HG03575 (cell line): ENCODE measurements at regions not wholly inside any gene's neighbourhood (a gene's known extent, or its start where the extent isn't known, plus 50 kb on each side); places are given as distances from the start of the nearest gene placed in this dataset.
A peak's percentile ranks its signal among the peaks of the same experiment; 100 is the strongest.
"Not testable (repeated sequence)": the region's sequence is repeated elsewhere in the genome, so short reads cannot be mapped to it uniquely, and the experiment has no call there.

Experiments used
- ATAC-seq: cut with Tn5 transposase; IDR thresholded peaks from one replicate; pipeline ENCODE4 v1.9.1; 2021; ENCODE audit not compliant: unreplicated experiment, insufficient number of reproducible peaks, low FRiP score; ENCODE audit errors: extremely low read depth

GRCh38 chr5:163024936-163025335, 412.5 kb upstream of the CCNG1 start:
- ATAC-seq = no peak

DNA sequence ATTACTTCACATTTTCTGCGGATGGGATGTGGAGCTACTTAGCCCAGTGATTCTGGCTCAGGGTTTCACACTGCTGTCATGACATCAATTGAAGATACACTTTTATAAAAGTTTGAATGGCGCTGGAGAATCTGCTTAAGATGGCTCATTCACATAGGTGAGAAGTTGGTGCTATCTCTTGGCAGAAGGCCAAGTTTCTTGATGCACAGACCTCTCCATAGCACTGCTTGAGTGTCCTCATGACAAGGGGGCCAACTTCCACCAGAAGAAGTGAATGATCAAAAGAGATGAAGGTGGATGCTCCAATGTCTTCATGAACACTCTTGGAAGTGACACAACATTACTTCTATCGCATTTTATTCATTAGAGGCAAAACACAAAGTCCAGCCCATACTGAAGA, 403.7 kb upstream of the CCNG1 start:
- ATAC-seq = no peak

DNA sequence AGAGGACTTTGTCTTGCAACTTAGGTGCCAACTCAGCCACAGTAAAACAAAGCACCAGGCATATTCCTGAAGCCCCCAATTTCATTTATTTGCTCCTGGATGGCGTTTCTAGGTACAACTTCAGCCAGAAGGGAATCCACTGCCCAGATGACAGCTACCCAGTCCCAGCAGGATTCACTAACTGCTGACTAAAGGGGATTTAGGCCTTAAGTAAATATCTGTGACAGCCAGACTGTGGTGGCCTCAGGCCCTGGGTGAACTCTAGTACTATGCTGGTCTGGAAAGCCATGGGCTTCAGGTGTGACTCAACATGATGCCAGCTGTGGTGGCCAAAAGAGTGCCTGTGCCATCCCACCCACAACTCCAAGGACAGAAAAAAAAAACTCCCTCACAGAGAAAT, 396.1 kb upstream of the CCNG1 start:
- no peak for ATAC-seq

DNA sequence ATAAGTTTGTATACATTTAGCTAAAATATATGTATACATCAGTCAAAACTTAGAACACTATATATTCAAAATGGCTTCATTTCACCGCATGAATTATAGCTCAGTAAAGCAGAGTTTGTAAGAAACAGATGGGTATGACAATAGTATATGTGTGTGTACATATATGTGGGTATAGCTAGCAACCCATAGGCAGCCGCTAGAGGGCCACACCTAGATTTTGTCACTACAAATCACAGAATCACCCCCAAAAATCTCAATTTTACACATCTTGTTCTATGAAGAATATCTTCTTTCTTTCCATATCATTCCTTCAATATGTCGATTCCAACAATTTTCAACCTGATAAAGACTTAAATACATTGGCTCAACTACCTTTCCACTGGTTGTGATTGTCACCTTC, 357.8 kb upstream of the CCNG1 start:
- ATAC-seq = no peak

GRCh38 chr5:163089230-163089629, 348.2 kb upstream of the CCNG1 start:
- no peak for ATAC-seq

DNA sequence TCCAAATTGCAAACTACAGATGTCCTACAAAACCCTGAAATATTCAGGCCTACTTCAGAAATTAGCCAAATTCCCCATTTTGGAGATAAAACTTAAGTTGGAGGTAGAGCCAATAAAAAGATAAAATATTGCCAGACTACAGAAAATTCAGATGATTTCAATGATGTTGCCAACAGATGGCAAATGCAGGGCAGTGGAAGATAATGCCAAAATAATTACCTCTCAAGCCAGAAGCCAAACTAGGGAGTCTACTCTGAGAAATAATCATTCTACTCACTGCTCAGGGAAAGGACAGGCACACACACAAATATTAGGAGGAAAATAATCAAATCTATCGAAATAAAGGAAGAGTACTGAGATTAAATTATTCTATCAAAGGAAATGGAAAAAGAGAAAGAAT, 347.5 kb upstream of the CCNG1 start:
- no peak for ATAC-seq

DNA sequence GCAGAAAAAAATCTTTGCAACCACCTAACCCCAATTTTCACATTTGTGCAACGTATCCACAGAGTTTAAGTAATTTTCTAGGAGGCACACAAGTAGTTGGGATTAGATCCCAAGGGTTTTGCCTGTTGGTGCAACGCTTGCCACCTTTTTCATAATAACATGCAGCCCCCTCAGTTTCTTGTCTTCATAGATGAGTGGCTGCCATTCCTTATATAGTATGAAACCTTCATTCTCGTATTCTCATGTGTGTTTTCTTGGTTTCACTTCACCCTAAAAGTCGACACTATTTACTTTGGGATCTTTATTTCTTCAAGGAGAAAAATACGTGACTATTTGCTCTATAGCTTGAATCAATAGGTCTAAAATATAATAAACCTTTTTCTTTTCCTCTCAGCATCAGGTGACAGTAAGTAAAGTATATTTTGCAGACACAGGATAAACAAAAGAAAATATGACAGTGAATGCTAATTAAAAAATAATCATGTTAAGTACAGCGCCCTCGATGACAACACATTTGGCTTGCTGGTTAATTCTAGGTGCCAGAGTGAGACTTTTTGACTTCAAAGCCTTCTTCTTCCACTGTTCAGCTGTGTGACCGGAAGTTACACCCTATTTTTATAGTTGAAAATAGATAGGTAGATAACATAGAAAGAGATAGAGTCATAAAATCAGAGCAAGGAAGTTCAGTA, 342.8 kb upstream of the CCNG1 start:
- peak; percentile 87 for ATAC-seq

DNA sequence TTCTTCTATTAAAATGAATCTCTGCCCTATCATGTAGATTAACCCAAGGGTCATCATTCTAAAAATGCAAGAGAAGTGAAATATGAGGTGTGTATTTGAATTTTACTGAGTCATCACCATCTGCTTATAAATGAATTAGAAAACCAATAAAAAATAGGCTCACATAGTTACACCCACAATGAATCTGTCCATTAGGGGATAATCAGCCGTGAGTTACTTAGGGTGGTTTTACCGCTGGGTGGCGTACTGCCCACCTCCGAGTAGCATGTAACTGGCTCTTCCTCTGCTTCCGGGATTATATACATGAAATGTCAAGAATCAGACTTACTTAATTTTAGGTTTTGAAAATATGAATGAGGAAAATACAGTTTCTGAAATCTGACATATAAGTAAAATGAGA, 332.9 kb upstream of the CCNG1 start:
- ATAC-seq = no peak

DNA sequence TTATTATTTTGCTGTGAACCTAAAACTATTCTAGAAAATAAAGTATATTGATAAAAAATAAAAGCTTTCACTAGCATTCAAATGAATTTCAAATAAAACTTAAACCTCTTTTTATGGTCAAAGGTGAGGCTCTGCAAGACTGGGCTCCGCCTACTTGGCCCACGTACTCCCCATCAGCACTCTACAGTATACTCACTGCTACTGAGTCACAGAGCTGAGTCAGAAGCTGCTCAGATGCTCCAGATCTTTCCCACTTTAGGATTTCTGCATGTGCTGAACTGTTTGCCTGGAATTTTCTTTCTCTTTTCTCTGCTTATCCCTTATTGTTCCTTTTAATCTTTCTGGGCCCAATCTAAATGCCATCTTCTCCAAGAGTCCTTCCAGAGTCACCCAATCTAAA, 331.9 kb upstream of the CCNG1 start:
- ATAC-seq = no peak

DNA sequence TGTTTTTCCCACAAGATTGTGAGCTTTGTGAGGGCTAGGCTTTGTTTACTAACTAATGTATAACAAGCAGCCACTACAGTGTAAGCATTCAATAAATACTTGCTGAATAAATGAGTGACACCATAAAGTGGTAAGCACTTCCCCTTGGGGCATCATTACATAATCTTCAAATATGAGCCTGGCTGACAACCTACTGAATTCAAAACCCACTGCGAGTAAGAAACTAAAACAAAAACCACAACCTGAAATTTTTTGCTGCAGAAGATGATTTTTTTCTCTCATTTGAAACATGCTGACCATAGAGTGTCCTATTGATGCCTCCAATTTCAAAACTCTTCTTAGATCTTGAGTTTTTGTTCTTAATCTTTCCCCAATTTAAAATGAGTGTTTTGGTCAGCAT, 331.3 kb upstream of the CCNG1 start:
- no peak for ATAC-seq

- ATAC-seq = no peak
These were observed 329.0 kb upstream of the CCNG1 start for GRCh38 chr5:163108351-163108750.

DNA sequence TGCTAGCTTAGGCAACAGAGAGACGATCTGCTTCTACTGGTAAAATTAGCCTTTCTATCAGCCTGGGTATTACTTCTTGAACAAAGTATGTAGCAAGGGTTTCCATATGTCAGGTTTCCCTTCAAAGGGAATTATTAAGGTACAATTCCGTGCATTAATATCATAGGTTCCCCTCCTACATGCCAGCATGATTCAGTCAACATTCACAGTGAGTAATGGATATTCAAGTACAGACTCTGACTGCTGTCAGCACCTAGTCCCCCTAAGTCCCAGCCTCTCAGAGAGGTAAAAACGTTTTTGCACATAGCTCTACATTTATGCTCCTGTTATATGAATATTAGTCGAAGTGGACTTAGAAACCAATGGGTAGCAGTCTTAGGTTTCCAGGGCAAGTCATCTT, 322.4 kb upstream of the CCNG1 start:
- no peak for ATAC-seq

- not testable (repeated sequence) for ATAC-seq
These were observed 320.8 kb upstream of the CCNG1 start for GRCh38 chr5:163116618-163117017.

- no peak for ATAC-seq
These were observed 303.3 kb upstream of the CCNG1 start for GRCh38 chr5:163134061-163134460.

DNA sequence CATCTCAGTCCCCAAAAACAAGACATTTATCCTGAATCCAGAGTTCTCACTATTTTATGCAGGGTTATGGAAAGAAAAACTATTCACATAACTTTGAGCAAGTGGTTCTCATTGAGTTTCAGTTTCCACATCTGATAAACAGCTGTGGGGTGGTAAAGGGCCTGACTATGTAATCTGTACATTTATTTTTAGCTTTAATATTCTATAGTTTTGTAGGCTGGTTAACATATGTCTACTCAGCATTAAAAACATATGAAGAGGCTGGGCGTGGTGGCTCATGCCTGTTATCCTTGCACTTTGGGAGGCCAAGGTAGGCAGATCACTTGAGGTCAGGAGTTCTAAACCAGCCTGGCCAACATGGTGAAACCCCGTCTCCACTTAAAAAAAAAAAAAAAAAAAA, 301.5 kb upstream of the CCNG1 start:
- ATAC-seq = no peak

DNA sequence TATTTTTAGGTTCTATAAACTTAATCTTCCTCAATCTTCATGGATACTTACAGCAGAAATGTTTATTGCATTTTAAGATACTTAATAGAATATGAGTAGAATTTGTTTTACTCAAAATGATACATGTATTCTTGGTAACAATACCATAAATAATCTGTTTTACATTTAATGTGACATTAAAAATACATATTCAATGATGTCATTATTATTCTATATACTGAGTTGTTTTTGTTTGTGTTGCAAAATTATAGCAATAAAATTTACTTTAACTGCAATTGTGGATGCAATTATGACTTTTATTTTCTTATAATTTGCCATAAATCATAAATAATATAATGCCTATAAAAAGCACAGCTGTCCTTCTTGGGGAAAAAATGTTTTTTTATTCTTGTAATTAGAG, 275.9 kb upstream of the CCNG1 start:
- no peak for ATAC-seq

DNA sequence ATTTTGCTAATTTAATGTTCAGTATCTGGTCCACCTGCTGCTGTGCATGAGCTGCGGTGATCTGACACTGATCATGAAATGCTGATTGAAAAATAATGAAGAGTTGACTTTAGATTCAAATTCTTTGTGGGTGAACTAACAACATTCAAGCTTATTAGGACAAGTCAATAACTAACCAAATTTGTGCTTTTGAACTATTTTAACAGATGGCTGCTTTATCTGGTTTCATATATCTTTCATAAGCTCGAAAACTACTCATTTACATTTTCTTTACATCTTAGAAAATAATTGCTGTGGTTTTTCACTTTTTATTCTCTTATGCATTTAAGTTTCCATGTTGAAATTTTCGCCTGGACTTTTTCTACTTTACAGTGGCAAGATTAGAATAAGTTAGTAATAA, 274.8 kb upstream of the CCNG1 start:
- ATAC-seq = no peak

DNA sequence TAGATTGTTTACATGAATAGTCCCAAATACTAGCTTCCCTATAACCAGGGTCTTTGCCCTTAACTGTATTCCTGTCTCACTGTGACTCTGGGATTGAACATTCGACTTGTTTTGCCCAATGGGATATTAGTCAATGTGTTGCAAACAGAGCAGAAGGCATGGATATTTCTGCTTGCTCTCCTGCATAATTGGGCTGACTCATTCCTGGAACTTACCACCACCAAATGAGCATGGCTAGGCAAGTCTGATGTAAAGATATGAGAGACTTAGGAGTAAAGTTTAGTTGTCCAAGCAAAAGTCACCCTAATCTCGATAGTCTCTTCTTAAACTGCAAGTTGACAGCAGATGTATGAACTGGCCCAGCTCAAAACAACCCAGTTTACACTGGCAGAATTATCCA, 273.5 kb upstream of the CCNG1 start:
- ATAC-seq = no peak

- no peak for ATAC-seq
These were observed 272.1 kb upstream of the CCNG1 start for GRCh38 chr5:163165277-163165676.

DNA sequence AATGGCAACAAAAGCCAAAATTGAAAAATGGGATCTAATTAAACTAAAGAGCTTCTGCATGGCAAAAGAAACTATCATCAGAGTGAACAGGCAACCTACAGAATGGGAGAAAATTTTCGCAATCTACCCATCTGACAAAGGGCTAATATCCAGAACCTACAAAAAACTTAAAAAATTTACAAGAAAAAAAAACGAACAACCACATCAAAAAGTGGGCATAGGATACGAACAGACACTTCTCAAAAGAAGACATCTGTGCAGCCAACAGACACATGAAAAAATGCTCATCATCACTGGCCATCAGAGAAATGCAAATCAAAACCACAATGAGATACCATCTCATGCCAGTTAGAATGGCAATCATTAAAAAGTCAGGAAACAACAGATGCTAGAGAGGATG, 267.2 kb upstream of the CCNG1 start:
- ATAC-seq = not testable (repeated sequence)

DNA sequence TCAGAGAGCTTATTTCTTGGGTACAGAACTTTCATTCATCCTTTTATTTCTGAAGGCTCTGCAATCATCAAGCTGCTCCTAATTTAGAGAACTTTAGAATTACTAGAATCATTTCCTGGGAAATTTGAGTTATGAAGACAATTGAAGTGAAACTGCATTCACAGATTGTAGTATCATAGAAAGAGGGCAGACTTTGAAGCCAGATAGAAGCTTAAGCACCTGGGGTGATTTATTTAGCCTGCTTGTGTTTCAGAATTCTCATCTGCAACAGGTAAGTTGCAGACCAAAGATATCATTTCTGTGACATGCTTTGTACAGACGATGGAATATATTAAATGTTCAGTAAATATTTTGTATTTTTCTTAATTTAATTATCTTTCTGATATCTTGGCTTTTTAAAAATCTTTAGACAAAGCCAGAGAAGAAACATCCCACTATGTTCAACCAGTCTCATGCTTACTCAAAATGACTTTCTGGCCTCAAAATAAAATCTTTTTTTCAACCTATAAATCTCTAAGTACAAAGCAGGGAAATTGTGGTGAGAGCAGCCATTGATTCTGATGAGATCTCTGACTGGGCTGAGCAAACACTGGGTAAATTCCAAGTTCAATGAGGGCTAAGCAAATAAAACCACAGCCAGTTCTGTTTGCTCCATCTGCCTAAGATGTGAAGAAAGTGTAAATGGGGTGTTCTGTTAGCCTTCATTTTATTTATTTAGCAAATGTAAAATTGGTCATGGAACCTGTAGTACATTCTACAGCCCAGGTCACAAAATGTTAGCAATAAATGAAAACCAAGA, 264.7 kb upstream of the CCNG1 start:
- no peak for ATAC-seq
